Lung (tissue), 11 donors: ENCODE measurements at regions not wholly inside any gene's neighbourhood (a gene's known extent, or its start where the extent isn't known, plus 50 kb on each side); places are given as distances from the start of the nearest gene placed in this dataset.
A peak's percentile ranks its signal among the peaks of the same experiment; 100 is the strongest.

Experiments
- ATAC-seq: fragments of 200-7000 bp; cut with Tn5 transposase; one replicate; pipeline ENCODE4 v1.9.1; 2020; ENCODE audit warnings: moderate number of reproducible peaks; ENCODE audit not compliant: insufficient read depth, low FRiP score
- DNase-seq, 3 donors: peaks; one replicate each; pipeline ENCODE4 v3.0.0-alpha.2; 2013 to 2017
- H3K27ac ChIP-seq, 2 donors: one replicate each; pipeline ENCODE4 v1.5.1; 2013; ENCODE audit warnings: mild to moderate bottlenecking in 2 of 2, moderate library complexity in 2 of 2, control low read depth in 1 of 2, inconsistent platforms in 1 of 2, low read depth in 1 of 2, low read length in 1 of 2
- H3K27me3 ChIP-seq, 3 donors: one replicate each; pipeline ENCODE4 v1.5.1; 2013; ENCODE audit warnings: low read length in 2 of 3; ENCODE audit not compliant: control insufficient read depth in 3 of 3, insufficient read depth in 3 of 3
- H3K36me3 ChIP-seq, 4 donors: one replicate each; pipeline ENCODE4 v1.5.1; 2013; ENCODE audit warnings: low read length in 4 of 4, mild to moderate bottlenecking in 1 of 4, moderate library complexity in 1 of 4; ENCODE audit not compliant: control insufficient read depth in 4 of 4, insufficient read depth in 4 of 4
- H3K4me1 ChIP-seq, 5 donors: one replicate each; pipeline ENCODE4 v1.5.1; 2013; ENCODE audit warnings: low read length in 5 of 5, mild to moderate bottlenecking in 2 of 5, moderate library complexity in 1 of 5; ENCODE audit not compliant: control insufficient read depth in 5 of 5, insufficient read depth in 5 of 5
- H3K4me3 ChIP-seq: one replicate; pipeline ENCODE4 v1.5.1; 2013; ENCODE audit warnings: mild to moderate bottlenecking, control low read depth, moderate library complexity
- H3K9ac ChIP-seq, 2 donors: one replicate each; pipeline ENCODE4 v1.5.1; 2013; ENCODE audit warnings: low read length in 2 of 2, control low read depth in 1 of 2; ENCODE audit not compliant: insufficient read depth in 1 of 2
- H3K9me3 ChIP-seq, 4 donors: one replicate each; pipeline ENCODE4 v1.5.1; 2013; ENCODE audit warnings: low read length in 3 of 4, mild to moderate bottlenecking in 1 of 4, moderate library complexity in 1 of 4; ENCODE audit not compliant: control insufficient read depth in 4 of 4, insufficient read depth in 3 of 4
- CTCF ChIP-seq: IDR thresholded peaks from 2 replicates; pipeline ENCODE4 v1.5.1; 2012; ENCODE audit warnings: mild to moderate bottlenecking; ENCODE audit errors: control extremely low read depth, extremely low read depth
- WGBS, 2 donors: extraction: QIAGEN DNeasy Blood & Tissue Kit; methylation state at CpG; one replicate each; pipeline ENCODE4 v1.1.7; 2013; 5-methylcytosine and 5-hydroxymethylcytosine counted together
- donor health status: control.
- donor health status: control.
- donor health status: Bipolar disorder and iron deficiency.
- donor health status: healthy.
- donor health status: DM: yes; HTN: yes; CAD: no.

DNA sequence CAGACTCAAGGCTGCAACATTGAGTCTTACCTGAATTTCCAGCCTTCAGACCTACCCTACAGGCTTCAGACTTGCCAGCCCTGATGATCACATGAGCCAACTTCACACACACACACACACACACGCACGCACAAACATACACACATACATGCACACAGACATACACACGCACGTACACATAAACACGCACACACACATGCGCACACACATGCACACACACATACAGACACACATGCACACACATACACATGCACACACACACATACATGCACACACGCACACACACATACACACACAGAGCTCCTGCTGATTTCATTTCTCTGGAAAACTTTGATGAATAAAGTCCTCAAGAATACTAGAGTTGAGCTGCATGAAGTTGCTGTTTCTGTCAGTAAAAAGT lies 78.3 kb upstream of the SLC2A1 start:
- Histone ChIP-seq H3K4me1 (peaks cover 0 to 24% (median 7%) of the 10 kb centered on the region in 5 donors), H3K36me3 (no peaks in the 10 kb centered on the region), H3K27ac (no peak overlapping the region), H3K27me3 (no peaks in the 10 kb centered on the region), H3K9ac (no peak overlapping the region), H3K4me3 (no peak overlapping the region), H3K9me3 (no peaks in the 10 kb centered on the region)
- DNase-seq (no peak), ATAC-seq (no peak)
- no peak for TF ChIP-seq CTCF
- WGBS, 2 donors, result 93 to 97% methylated on average over 7 of the region's 7 CpGs

DNA sequence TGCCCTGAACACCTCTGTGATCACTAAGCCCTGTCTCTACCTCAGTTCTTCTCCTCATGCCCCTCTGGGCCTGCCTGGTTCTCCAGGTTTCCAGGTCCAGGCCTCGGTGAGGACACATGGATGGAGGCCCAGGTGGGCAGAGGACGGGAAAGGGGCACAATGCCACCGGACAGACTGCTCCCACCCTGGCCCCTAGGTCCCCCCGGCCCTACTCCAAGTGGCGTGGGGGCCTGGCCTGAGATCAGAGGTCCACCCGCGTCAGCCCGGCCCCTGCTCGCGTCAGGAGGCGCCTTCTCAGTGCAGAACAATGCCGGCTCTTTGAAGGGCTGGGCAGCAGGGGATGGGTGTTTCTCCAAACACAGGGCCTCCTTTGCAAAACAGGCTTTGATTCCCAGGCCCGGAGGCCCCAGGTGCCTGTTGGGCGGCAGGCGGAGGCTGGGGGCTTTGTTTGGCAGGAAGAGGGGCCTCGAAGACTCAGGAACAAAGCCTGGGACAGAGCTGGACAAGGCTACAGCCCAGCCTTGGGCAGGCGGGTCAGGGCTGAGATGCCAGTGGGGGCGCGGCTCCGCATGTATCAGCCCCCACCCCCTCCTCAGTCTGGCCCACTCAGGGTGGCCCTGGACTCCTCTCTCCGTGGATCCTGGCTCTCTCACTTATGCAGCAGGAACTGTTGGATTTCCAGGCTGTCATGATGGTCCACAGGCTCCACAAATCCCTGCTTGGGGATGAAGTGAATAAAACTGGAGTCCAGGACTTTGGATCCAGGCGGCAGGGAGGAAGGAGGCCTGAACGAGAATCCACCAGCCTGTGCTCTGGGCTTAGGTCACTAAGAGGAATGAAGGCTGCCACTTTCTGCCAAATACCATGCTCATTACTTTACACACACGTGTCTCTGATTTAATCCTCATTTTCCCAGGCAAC lies 77.4 kb upstream of the SLC2A1 start:
- WGBS, 2 donors, result 87 to 91% methylated on average over 23 to 24 of the region's 24 CpGs
- Histone ChIP-seq H3K4me1 (peaks cover 0 to 24% (median 7%) of the 10 kb centered on the region in 5 donors), H3K9ac (no peak overlapping the region), H3K36me3 (no peaks in the 10 kb centered on the region), H3K9me3 (no peaks in the 10 kb centered on the region), H3K4me3 (no peak overlapping the region), H3K27me3 (no peaks in the 10 kb centered on the region), H3K27ac (no peak overlapping the region)
- peak in 1 of 3 donors; percentile 37 for DNase-seq
- no peak for ATAC-seq
- TF ChIP-seq CTCF, result no peak

- WGBS, 2 donors, result 51 to 60% methylated on average over 4 of the region's 4 CpGs
- H3K4me3 ChIP-seq, result no peak overlapping the region
- no peak for ATAC-seq
These were observed 76.1 kb upstream of the SLC2A1 start for GRCh38 chr1:43034778-43035177.

More at GRCh38 chr1:43034778-43035177, 76.1 kb upstream of the SLC2A1 start:
- no peak for TF ChIP-seq CTCF
- Histone ChIP-seq H3K9ac (no peak overlapping the region), H3K27me3 (no peaks in the 10 kb centered on the region), H3K4me1 (peaks cover 0 to 23% (median 7%) of the 10 kb centered on the region in 5 donors), H3K9me3 (no peaks in the 10 kb centered on the region), H3K36me3 (no peaks in the 10 kb centered on the region), H3K27ac (no peak overlapping the region)
- DNase-seq, result no peak
